ENCODE measurements at regions not wholly inside any gene's neighbourhood (a gene's known extent, or its start where the extent isn't known, plus 50 kb on each side); places are given as distances from the start of the nearest gene placed in this dataset.

GRCh38 chr11:86885311-86885710 is 69.9 kb downstream of the FZD4 start:
- no peak for DNase-seq
- 93% methylated on average over 1 of the region's 3 CpGs for WGBS (ENCODE audit: insufficient coverage, low lambda C conversion rate)
- H3K36me3 ChIP-seq (ENCODE audit: control insufficient read depth, insufficient read depth, low read length), result no peaks in the 10 kb centered on the region
- H3K4me1 ChIP-seq (ENCODE audit: control insufficient read depth, insufficient read depth, low read length), result no peaks in the 10 kb centered on the region
- H3K27me3 ChIP-seq (ENCODE audit: control insufficient read depth, insufficient read depth, low read length), result no peaks in the 10 kb centered on the region
- no peaks in the 10 kb centered on the region for H3K9me3 ChIP-seq (ENCODE audit: control insufficient read depth, low read depth, low read length)
- H3K27ac ChIP-seq (ENCODE audit: low read length), result no peak overlapping the region
- no peak overlapping the region for H3K4me3 ChIP-seq (ENCODE audit: low read length)

- H3K27me3 ChIP-seq (ENCODE audit: control insufficient read depth, insufficient read depth, low read length), result no peaks in the 10 kb centered on the region
- H3K36me3 ChIP-seq (ENCODE audit: control insufficient read depth, insufficient read depth, low read length), result no peaks in the 10 kb centered on the region
- no peak overlapping the region for H3K27ac ChIP-seq (ENCODE audit: low read length)
- H3K9me3 ChIP-seq (ENCODE audit: control insufficient read depth, low read depth, low read length), result no peaks in the 10 kb centered on the region
- H3K4me1 ChIP-seq (ENCODE audit: control insufficient read depth, insufficient read depth, low read length), result no peaks in the 10 kb centered on the region
- H3K4me3 ChIP-seq (ENCODE audit: low read length), result no peak overlapping the region
- DNase-seq, result no peak
- WGBS (ENCODE audit: insufficient coverage, low lambda C conversion rate), result 40% methylated on average over 1 of the region's 5 CpGs
Observed at GRCh38 chr11:86888164-86889000, 66.8 kb downstream of the FZD4 start.

- H3K36me3 ChIP-seq (ENCODE audit: control insufficient read depth, insufficient read depth, low read length), result no peaks in the 10 kb centered on the region
- H3K4me1 ChIP-seq (ENCODE audit: control insufficient read depth, insufficient read depth, low read length), result no peaks in the 10 kb centered on the region
- no peaks in the 10 kb centered on the region for H3K27me3 ChIP-seq (ENCODE audit: control insufficient read depth, insufficient read depth, low read length)
- no peak overlapping the region for H3K4me3 ChIP-seq (ENCODE audit: low read length)
- no peak overlapping the region for H3K27ac ChIP-seq (ENCODE audit: low read length)
- no peaks in the 10 kb centered on the region for H3K9me3 ChIP-seq (ENCODE audit: control insufficient read depth, low read depth, low read length)
- no peak for DNase-seq
- no CpG with 5 or more reads among the region's 1 CpG for WGBS (ENCODE audit: insufficient coverage, low lambda C conversion rate)
Observed at GRCh38 chr11:86889001-86889341, 66.2 kb downstream of the FZD4 start.

GRCh38 chr11:86891036-86891435 is 64.2 kb downstream of the FZD4 start:
- no peak overlapping the region for H3K27ac ChIP-seq (ENCODE audit: low read length)
- no peaks in the 10 kb centered on the region for H3K27me3 ChIP-seq (ENCODE audit: control insufficient read depth, insufficient read depth, low read length)
- no peaks in the 10 kb centered on the region for H3K36me3 ChIP-seq (ENCODE audit: control insufficient read depth, insufficient read depth, low read length)
- H3K4me1 ChIP-seq (ENCODE audit: control insufficient read depth, insufficient read depth, low read length), result no peaks in the 10 kb centered on the region
- WGBS (ENCODE audit: insufficient coverage, low lambda C conversion rate), result no CpG with 5 or more reads among the region's 2 CpGs
- no peaks in the 10 kb centered on the region for H3K9me3 ChIP-seq (ENCODE audit: control insufficient read depth, low read depth, low read length)
- DNase-seq, result no peak
- H3K4me3 ChIP-seq (ENCODE audit: low read length), result no peak overlapping the region

- no peak for DNase-seq
- WGBS (ENCODE audit: insufficient coverage, low lambda C conversion rate), result no CpG with 5 or more reads among the region's 3 CpGs
- no peaks in the 10 kb centered on the region for H3K36me3 ChIP-seq (ENCODE audit: control insufficient read depth, insufficient read depth, low read length)
- H3K4me3 ChIP-seq (ENCODE audit: low read length), result no peak overlapping the region
- H3K27ac ChIP-seq (ENCODE audit: low read length), result no peak overlapping the region
- H3K27me3 ChIP-seq (ENCODE audit: control insufficient read depth, insufficient read depth, low read length), result no peaks in the 10 kb centered on the region
- no peaks in the 10 kb centered on the region for H3K4me1 ChIP-seq (ENCODE audit: control insufficient read depth, insufficient read depth, low read length)
- no peaks in the 10 kb centered on the region for H3K9me3 ChIP-seq (ENCODE audit: control insufficient read depth, low read depth, low read length)
Observed at GRCh38 chr11:86893235-86893634, 62.0 kb downstream of the FZD4 start.
